Keratinocyte (primary cell): ENCODE measurements at regions not wholly inside any gene's neighbourhood (a gene's known extent, or its start where the extent isn't known, plus 50 kb on each side); places are given as distances from the start of the nearest gene placed in this dataset.

ENCODE experiments used
- DNase-seq: peaks from one replicate; pipeline ENCODE4 v3.0.0-alpha.2; 2011; ENCODE audit warnings: low read depth, missing footprints, low spot score
- FAIRE-seq: peaks from 2 replicates; lab custom pipeline; 2011; peaks lifted over from hg19 to GRCh38; lab: Jason Lieb, UNC
- H2AFZ ChIP-seq: 2 replicates; pipeline ENCODE4 v1.6.0; 2012; ENCODE audit warnings: low read length, control low read depth, inconsistent platforms; ENCODE audit not compliant: control insufficient read depth
- H3K27ac ChIP-seq: 2 replicates; pipeline ENCODE4 v1.5.1; 2011; ENCODE audit warnings: low read length; ENCODE audit not compliant: control insufficient read depth, insufficient read depth
- H3K27me3 ChIP-seq: 3 replicates; pipeline ENCODE4 v1.6.0; 2011; ENCODE audit warnings: low read length; ENCODE audit not compliant: control insufficient read depth, insufficient read depth; ENCODE audit errors: extremely low read depth
- H3K36me3 ChIP-seq, 2 experiments: 2 replicates in 1 of 2; 3 replicates in 1 of 2; pipeline ENCODE4 v1.5.1; 2011; ENCODE audit warnings: low read length in 2 of 2, mild to moderate bottlenecking in 1 of 2; ENCODE audit not compliant: control insufficient read depth in 2 of 2, insufficient read depth in 2 of 2; ENCODE audit errors: extremely low read depth in 1 of 2
- H3K4me1 ChIP-seq: 3 replicates; pipeline ENCODE4 v1.5.1; 2011; ENCODE audit warnings: low read length; ENCODE audit not compliant: control insufficient read depth, insufficient read depth; ENCODE audit errors: extremely low read depth
- H3K4me2 ChIP-seq: 3 replicates; pipeline ENCODE4 v1.6.0; 2011; ENCODE audit warnings: low read depth, low read length; ENCODE audit not compliant: control insufficient read depth, insufficient read depth; ENCODE audit errors: extremely low read depth
- H3K4me3 ChIP-seq, 3 experiments: fragments of 200-600 bp in 1 of 3; sonication (generic) in 1 of 3; 2 replicates in 2 of 3; 3 replicates in 1 of 3; pipeline ENCODE4 v1.5.1; 2011 to 2016; ENCODE audit warnings: low read length in 3 of 3, mild to moderate bottlenecking in 3 of 3, control low read depth in 2 of 3, inconsistent platforms in 1 of 3, low read depth in 1 of 3, mixed read lengths in 1 of 3, mixed run types in 1 of 3, moderate library complexity in 1 of 3; ENCODE audit not compliant: control insufficient read depth in 2 of 3, insufficient read depth in 2 of 3; ENCODE audit errors: extremely low read depth in 1 of 3
- H3K79me2 ChIP-seq: 2 replicates; pipeline ENCODE4 v1.6.0; 2012; ENCODE audit warnings: low read length; ENCODE audit not compliant: control insufficient read depth, insufficient read depth
- H3K9ac ChIP-seq: 3 replicates; pipeline ENCODE4 v1.6.0; 2011; ENCODE audit warnings: low read length; ENCODE audit not compliant: control insufficient read depth, insufficient read depth; ENCODE audit errors: extremely low read depth
- H3K9me1 ChIP-seq: 3 replicates; pipeline ENCODE4 v1.6.0; 2011; ENCODE audit warnings: low read length; ENCODE audit not compliant: control insufficient read depth, insufficient read depth; ENCODE audit errors: extremely low read depth
- H3K9me3 ChIP-seq: 2 replicates; pipeline ENCODE4 v1.5.1; 2012; ENCODE audit warnings: low read depth, low read length; ENCODE audit not compliant: control insufficient read depth
- H4K20me1 ChIP-seq: 3 replicates; pipeline ENCODE4 v1.6.0; 2011; ENCODE audit warnings: low read length; ENCODE audit not compliant: control insufficient read depth, insufficient read depth; ENCODE audit errors: extremely low read depth
- EZH2 ChIP-seq: IDR thresholded peaks from one replicate; pipeline ENCODE4 v1.6.1; 2012; ENCODE audit warnings: inconsistent platforms, mild to moderate bottlenecking, low read length, moderate library complexity
- dilution Hi-C: fragments of 300-500 bp; cut with MboI; formaldehyde crosslinking; loops from one replicate; pipeline ENCODE4 v1.7.0; 2020; ENCODE audit warnings: low sequenced_read_pairs; ENCODE audit not compliant: extremely low pct_ligation_motif_present
- TF ChIP-seq, protein P1 (sequence below), 3 experiments: IDR thresholded peaks in 1 of 3; conservative IDR thresholded peaks in 1 of 3; optimal IDR thresholded peaks in 1 of 3; 2 replicates in 2 of 3; 3 replicates in 1 of 3; pipeline versions ENCODE3 to v1.5.1; 2011; ENCODE audit warnings: low read length in 3 of 3, mild to moderate bottlenecking in 3 of 3, moderate library complexity in 2 of 3, control low read depth in 1 of 3, inconsistent platforms in 1 of 3; ENCODE audit not compliant: insufficient read depth in 2 of 3; ENCODE audit errors: extremely low read depth in 1 of 3

DNA sequence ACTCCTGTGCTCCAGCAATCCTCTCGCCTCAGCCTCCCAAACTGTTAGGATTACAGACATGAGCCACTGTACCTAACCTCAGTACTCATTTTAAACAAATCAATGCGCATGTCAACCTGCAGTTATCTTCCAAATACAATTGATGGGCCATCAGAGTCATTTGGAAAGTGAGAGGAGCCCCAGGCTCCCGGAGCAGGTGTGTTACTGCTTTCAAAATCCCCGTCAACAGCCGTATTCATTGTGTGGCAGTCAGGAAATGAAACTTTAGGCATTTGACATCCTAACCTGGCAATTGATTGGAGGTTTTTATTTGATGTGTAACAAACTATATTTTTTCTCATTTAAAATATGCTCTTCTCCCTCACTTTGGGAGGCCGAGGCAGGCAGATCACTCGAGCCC lies 623.6 kb upstream of the TENM3 start:
- H3K4me3 ChIP-seq = no peak overlapping the region
- H3K4me1 ChIP-seq = no peaks in the 10 kb centered on the region
- FAIRE-seq = no peak

DNA sequence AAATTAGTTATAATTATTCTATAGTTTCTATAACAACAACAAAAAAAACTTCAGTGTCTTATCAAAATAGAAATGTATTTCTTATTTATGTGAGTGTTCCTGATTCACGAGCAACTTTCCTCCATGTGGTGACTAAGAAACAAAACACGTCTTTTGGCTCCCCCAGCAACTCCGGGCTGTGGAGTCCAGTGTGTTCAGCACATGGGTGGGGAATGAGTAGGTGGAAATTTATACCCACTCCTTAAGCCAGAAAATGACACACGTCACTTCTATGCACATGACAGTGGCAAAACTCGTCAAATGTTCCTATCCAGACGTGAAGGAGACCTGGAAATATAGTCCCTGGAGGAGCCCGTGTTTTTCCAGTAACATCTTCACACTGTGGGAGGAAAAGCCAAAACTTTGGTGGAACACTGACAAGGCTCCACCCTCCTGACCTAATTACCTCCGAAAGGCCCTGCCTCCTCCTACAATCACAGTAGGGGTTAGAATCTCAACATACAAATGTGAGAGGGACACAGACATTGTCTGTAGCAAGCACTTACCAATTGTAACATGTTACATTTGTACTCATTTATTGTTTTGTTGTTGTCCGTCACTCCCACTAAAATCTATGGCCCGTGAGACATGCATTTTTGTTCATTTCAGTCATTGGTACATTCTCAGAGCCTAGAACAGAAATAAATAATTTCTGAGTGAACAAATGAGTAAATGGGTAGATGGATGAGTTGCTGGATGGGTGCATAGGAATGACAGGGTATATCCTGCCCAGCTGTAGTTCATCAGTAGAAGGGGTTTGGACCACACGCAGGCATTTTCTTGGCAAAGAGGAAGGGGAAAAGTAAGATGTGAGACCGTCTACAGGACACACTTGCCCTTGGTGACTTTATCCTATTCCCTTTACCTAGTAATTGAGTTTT lies 605.8 kb upstream of the TENM3 start:
- Histone ChIP-seq H3K9ac (no peak overlapping the region), H3K27ac (no peak overlapping the region), H3K9me1 (no peaks in the 10 kb centered on the region), H3K79me2 (no peaks in the 10 kb centered on the region), H3K4me3 (no peak overlapping the region), H3K4me1 (no peaks in the 10 kb centered on the region), H4K20me1 (no peaks in the 10 kb centered on the region), H2AFZ (no peak overlapping the region), H3K9me3 (no peaks in the 10 kb centered on the region), H3K4me2 (no peak overlapping the region), H3K27me3 (no peaks in the 10 kb centered on the region), H3K36me3 (no peaks in the 10 kb centered on the region)
- dilution Hi-C loops = no loop called here
- TF ChIP-seq, protein P1, sequence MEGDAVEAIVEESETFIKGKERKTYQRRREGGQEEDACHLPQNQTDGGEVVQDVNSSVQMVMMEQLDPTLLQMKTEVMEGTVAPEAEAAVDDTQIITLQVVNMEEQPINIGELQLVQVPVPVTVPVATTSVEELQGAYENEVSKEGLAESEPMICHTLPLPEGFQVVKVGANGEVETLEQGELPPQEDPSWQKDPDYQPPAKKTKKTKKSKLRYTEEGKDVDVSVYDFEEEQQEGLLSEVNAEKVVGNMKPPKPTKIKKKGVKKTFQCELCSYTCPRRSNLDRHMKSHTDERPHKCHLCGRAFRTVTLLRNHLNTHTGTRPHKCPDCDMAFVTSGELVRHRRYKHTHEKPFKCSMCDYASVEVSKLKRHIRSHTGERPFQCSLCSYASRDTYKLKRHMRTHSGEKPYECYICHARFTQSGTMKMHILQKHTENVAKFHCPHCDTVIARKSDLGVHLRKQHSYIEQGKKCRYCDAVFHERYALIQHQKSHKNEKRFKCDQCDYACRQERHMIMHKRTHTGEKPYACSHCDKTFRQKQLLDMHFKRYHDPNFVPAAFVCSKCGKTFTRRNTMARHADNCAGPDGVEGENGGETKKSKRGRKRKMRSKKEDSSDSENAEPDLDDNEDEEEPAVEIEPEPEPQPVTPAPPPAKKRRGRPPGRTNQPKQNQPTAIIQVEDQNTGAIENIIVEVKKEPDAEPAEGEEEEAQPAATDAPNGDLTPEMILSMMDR (optimal IDR thresholded peaks at IDR 0.05 in 1 of 3, IDR thresholded peaks at IDR 0.05 in 1 of 3, conservative IDR thresholded peaks at IDR 0.05 in 1 of 3; ENCODE audit: extremely low read depth in 1 of 3, insufficient read depth in 2 of 3, low read length in 3 of 3) = no peak
- TF ChIP-seq EZH2 = no peak
- DNase-seq = no peak
- no peak for FAIRE-seq

More for the DNA sequence above, 623.6 kb upstream of the TENM3 start:
- dilution Hi-C loops = no loop called here
- no peaks in the 10 kb centered on the region for H3K79me2 ChIP-seq
- TF ChIP-seq EZH2 = no peak
- TF ChIP-seq, protein P1 (optimal IDR thresholded peaks at IDR 0.05 in 1 of 3, IDR thresholded peaks at IDR 0.05 in 1 of 3, conservative IDR thresholded peaks at IDR 0.05 in 1 of 3; ENCODE audit: extremely low read depth in 1 of 3, insufficient read depth in 2 of 3, low read length in 3 of 3) = no peak
- H3K4me2 ChIP-seq = no peak overlapping the region
- no peak overlapping the region for H2AFZ ChIP-seq
- H3K9me3 ChIP-seq = no peaks in the 10 kb centered on the region
- DNase-seq = no peak
- H3K9me1 ChIP-seq = no peaks in the 10 kb centered on the region
- H4K20me1 ChIP-seq = no peaks in the 10 kb centered on the region
- H3K9ac ChIP-seq = no peak overlapping the region
- no peak overlapping the region for H3K27ac ChIP-seq
- H3K36me3 ChIP-seq = no peaks in the 10 kb centered on the region
- H3K27me3 ChIP-seq = no peaks in the 10 kb centered on the region
